ENCODE measurements at regions not wholly inside any gene's neighbourhood (a gene's known extent, or its start where the extent isn't known, plus 50 kb on each side); places are given as distances from the start of the nearest gene placed in this dataset.

GRCh38 chr20:24207803-24208300, 219.3 kb upstream of the GGTLC1 start:
- TF ChIP-seq POLR2AphosphoS5 (IDR thresholded peaks at IDR 0.05; ENCODE audit: insufficient read depth in 1 of 2, low read depth in 1 of 2) (no peak), CTCF (IDR thresholded peaks at IDR 0.05) (no peak), POLR2A (IDR thresholded peaks at IDR 0.05) (no peak)

Data from vagina (tissue), 2 donors.